HG02870 (cell line): ENCODE measurements at regions not wholly inside any gene's neighbourhood (a gene's known extent, or its start where the extent isn't known, plus 50 kb on each side); places are given as distances from the start of the nearest gene placed in this dataset.

Source experiments
- ATAC-seq: cut with Tn5 transposase; IDR thresholded peaks from one replicate; pipeline ENCODE4 v1.9.1; 2021; ENCODE audit warnings: mild to moderate bottlenecking, moderate library complexity; ENCODE audit not compliant: unreplicated experiment

- no peak for ATAC-seq
These were observed 1825.1 kb upstream of the IGFBP7 start for GRCh38 chr4:58935332-58935731.

GRCh38 chr4:58936436-58936835 is 1826.3 kb upstream of the IGFBP7 start:
- ATAC-seq: no peak

- ATAC-seq: no peak
These were observed 1830.0 kb upstream of the IGFBP7 start for GRCh38 chr4:58940167-58940566.

GRCh38 chr4:58941286-58941685 is 1831.1 kb upstream of the IGFBP7 start:
- no peak for ATAC-seq

GRCh38 chr4:58953575-58953974 is 1843.4 kb upstream of the IGFBP7 start:
- ATAC-seq: no peak

- no peak for ATAC-seq
These were observed 1847.5 kb upstream of the IGFBP7 start for GRCh38 chr4:58957711-58958110.

- no peak for ATAC-seq
These were observed 1851.1 kb upstream of the IGFBP7 start for GRCh38 chr4:58961283-58961682.

- no peak for ATAC-seq
These were observed 1851.7 kb upstream of the IGFBP7 start for GRCh38 chr4:58961925-58962324.

GRCh38 chr4:58962424-58962823 is 1852.2 kb upstream of the IGFBP7 start:
- no peak for ATAC-seq

- no peak for ATAC-seq
These were observed 1871.6 kb upstream of the IGFBP7 start for GRCh38 chr4:58981828-58982227.

GRCh38 chr4:58983887-58984286 is 1873.7 kb upstream of the IGFBP7 start:
- no peak for ATAC-seq

- no peak for ATAC-seq
These were observed 1892.0 kb upstream of the IGFBP7 start for GRCh38 chr4:59002148-59002547.

- no peak for ATAC-seq
These were observed 1914.1 kb upstream of the IGFBP7 start for GRCh38 chr4:59024257-59024656.

GRCh38 chr4:59037812-59038211 is 1927.6 kb upstream of the IGFBP7 start:
- no peak for ATAC-seq

- no peak for ATAC-seq
These were observed 1928.9 kb upstream of the IGFBP7 start for GRCh38 chr4:59039046-59039445.

- no peak for ATAC-seq
These were observed 1934.2 kb upstream of the IGFBP7 start for GRCh38 chr4:59044286-59044900.

- ATAC-seq: no peak
These were observed 1943.9 kb upstream of the IGFBP7 start for GRCh38 chr4:59054086-59054485.

GRCh38 chr4:59057804-59058203 is 1947.6 kb upstream of the IGFBP7 start:
- ATAC-seq: no peak

GRCh38 chr4:59058543-59058942 is 1948.4 kb upstream of the IGFBP7 start:
- ATAC-seq: no peak

- no peak for ATAC-seq
These were observed 1950.0 kb upstream of the IGFBP7 start for GRCh38 chr4:59060002-59060846.

GRCh38 chr4:59060895-59061294 is 1950.7 kb upstream of the IGFBP7 start:
- no peak for ATAC-seq

- ATAC-seq: no peak
These were observed 1953.0 kb upstream of the IGFBP7 start for GRCh38 chr4:59063015-59063720.
